ENCODE measurements at regions not wholly inside any gene's neighbourhood (a gene's known extent, or its start where the extent isn't known, plus 50 kb on each side); places are given as distances from the start of the nearest gene placed in this dataset.
"Not testable (repeated sequence)": the region's sequence is repeated elsewhere in the genome, so short reads cannot be mapped to it uniquely, and the experiment has no call there.

- H3K9ac ChIP-seq (ENCODE audit: extremely low read depth, insufficient read length, low read length); H3K4me1 ChIP-seq (ENCODE audit: insufficient read depth, low read length); H3K23ac ChIP-seq (ENCODE audit: insufficient read length, low read depth, low read length); DNase-seq; H4K91ac ChIP-seq (ENCODE audit: insufficient read length, low read depth, low read length); H3K4ac ChIP-seq (ENCODE audit: low read depth, low read length); H2BK120ac ChIP-seq (ENCODE audit: low read depth, low read length, poor library complexity, severe bottlenecking); H2BK5ac ChIP-seq (ENCODE audit: insufficient read length, low read length); H2AFZ ChIP-seq (ENCODE audit: low read length); H2AK5ac ChIP-seq (ENCODE audit: insufficient read length, low read length); H3K27ac ChIP-seq (ENCODE audit: insufficient read length, low read depth, low read length); H2BK15ac ChIP-seq (ENCODE audit: low read depth, low read length); H3K9me3 ChIP-seq (ENCODE audit: control insufficient read depth, low read depth, low read length); H3K27me3 Mint-ChIP-seq (ENCODE audit: low read depth); H3T11ph ChIP-seq (ENCODE audit: low read length); H2BK12ac ChIP-seq (ENCODE audit: insufficient read length, low read depth, low read length); H3K79me1 ChIP-seq (ENCODE audit: insufficient read depth, low read depth, low read length, poor library complexity, severe bottlenecking); H4K5ac ChIP-seq (ENCODE audit: insufficient read length, low read depth, low read length); H4K8ac ChIP-seq (replicated peaks; ENCODE audit: insufficient read length, low read depth, low read length); H3K4me1 Mint-ChIP-seq; H4K20me1 ChIP-seq (ENCODE audit: control insufficient read depth, insufficient read depth, insufficient read length); H3K23me2 ChIP-seq (ENCODE audit: insufficient read length, low read depth, low read length, poor library complexity, severe bottlenecking); H3K4me2 ChIP-seq (ENCODE audit: insufficient read depth, insufficient read length, low read length); H3K56ac ChIP-seq (ENCODE audit: insufficient read length, low read depth, low read length); H3K27me3 ChIP-seq (ENCODE audit: insufficient read depth, low read length); H3K4me3 Mint-ChIP-seq; H2BK20ac ChIP-seq (ENCODE audit: low read depth, low read length, poor library complexity, severe bottlenecking); H3K79me2 ChIP-seq (ENCODE audit: insufficient read depth, low read length); H3K14ac ChIP-seq (ENCODE audit: insufficient read depth, low read length); H3K18ac ChIP-seq (ENCODE audit: insufficient read length, low read depth, low read length): not testable (repeated sequence)
- Mint-ChIP-seq H3K27ac (peak overlapping the region in 2 of 3 experiments; percentile 77 to 88; a peak in 2 of 7 replicates), H3K9me3 (peaks cover 41 to 42% of the 10 kb centered on the region in 2 experiments), H3K36me3 (ENCODE audit: insufficient read depth in 1 of 3, low read depth in 3 of 3) (peaks cover 26 to 42% (median 33%) of the 10 kb centered on the region in 3 experiments)
- WGBS (ENCODE audit: extremely low coverage, insufficient read length, low lambda C conversion rate): no CpG with 5 or more reads among the region's 8 CpGs
Measured at GRCh38 chr7:6962871-6963270, 136.8 kb upstream of the CCZ1B start.
